ENCODE measurements at regions not wholly inside any gene's neighbourhood (a gene's known extent, or its start where the extent isn't known, plus 50 kb on each side); places are given as distances from the start of the nearest gene placed in this dataset.

DNA sequence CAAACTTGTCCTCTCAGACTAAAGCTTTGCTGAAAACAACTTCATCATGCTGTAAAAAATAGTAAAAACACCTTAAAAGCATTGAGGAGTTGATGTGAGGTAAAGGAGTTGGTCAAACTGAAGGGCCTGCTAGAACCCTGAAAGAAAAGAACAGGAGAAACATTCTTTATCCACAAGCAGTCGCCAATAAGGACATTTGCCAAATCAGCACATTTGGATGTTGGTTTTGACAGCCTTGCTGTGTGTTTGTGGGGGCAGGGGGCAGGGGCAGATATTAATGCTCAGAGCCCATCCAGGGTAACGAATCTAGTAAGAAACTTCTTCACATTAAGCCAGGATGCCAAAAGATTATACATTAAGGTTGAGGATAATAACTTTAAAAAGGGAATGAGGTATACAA lies 399.9 kb upstream of the ZFHX3 start:
- TF ChIP-seq, protein P1, sequence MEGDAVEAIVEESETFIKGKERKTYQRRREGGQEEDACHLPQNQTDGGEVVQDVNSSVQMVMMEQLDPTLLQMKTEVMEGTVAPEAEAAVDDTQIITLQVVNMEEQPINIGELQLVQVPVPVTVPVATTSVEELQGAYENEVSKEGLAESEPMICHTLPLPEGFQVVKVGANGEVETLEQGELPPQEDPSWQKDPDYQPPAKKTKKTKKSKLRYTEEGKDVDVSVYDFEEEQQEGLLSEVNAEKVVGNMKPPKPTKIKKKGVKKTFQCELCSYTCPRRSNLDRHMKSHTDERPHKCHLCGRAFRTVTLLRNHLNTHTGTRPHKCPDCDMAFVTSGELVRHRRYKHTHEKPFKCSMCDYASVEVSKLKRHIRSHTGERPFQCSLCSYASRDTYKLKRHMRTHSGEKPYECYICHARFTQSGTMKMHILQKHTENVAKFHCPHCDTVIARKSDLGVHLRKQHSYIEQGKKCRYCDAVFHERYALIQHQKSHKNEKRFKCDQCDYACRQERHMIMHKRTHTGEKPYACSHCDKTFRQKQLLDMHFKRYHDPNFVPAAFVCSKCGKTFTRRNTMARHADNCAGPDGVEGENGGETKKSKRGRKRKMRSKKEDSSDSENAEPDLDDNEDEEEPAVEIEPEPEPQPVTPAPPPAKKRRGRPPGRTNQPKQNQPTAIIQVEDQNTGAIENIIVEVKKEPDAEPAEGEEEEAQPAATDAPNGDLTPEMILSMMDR (IDR thresholded peaks at IDR 0.05), result no peak
- TF ChIP-seq POLR2AphosphoS5 (IDR thresholded peaks at IDR 0.05; ENCODE audit: low read depth, low read length) (no peak), TCF7L2 (IDR thresholded peaks at IDR 0.05; ENCODE audit: low read depth, low read length) (no peak), SIN3A (IDR thresholded peaks at IDR 0.05; ENCODE audit: borderline replicate concordance, insufficient read depth, low read depth, low read length) (no peak)
- TF ChIP-seq, protein P2, sequence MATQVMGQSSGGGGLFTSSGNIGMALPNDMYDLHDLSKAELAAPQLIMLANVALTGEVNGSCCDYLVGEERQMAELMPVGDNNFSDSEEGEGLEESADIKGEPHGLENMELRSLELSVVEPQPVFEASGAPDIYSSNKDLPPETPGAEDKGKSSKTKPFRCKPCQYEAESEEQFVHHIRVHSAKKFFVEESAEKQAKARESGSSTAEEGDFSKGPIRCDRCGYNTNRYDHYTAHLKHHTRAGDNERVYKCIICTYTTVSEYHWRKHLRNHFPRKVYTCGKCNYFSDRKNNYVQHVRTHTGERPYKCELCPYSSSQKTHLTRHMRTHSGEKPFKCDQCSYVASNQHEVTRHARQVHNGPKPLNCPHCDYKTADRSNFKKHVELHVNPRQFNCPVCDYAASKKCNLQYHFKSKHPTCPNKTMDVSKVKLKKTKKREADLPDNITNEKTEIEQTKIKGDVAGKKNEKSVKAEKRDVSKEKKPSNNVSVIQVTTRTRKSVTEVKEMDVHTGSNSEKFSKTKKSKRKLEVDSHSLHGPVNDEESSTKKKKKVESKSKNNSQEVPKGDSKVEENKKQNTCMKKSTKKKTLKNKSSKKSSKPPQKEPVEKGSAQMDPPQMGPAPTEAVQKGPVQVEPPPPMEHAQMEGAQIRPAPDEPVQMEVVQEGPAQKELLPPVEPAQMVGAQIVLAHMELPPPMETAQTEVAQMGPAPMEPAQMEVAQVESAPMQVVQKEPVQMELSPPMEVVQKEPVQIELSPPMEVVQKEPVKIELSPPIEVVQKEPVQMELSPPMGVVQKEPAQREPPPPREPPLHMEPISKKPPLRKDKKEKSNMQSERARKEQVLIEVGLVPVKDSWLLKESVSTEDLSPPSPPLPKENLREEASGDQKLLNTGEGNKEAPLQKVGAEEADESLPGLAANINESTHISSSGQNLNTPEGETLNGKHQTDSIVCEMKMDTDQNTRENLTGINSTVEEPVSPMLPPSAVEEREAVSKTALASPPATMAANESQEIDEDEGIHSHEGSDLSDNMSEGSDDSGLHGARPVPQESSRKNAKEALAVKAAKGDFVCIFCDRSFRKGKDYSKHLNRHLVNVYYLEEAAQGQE (IDR thresholded peaks at IDR 0.05; ENCODE audit: insufficient read depth in 1 of 2, low read depth in 2 of 2, low read length in 1 of 2), result no peak

Measured in Panc1 (cell line).